NCI-H526 treated with DMSO at 0.1 percent for 48 hours (cell line): ENCODE measurements at regions not wholly inside any gene's neighbourhood (a gene's known extent, or its start where the extent isn't known, plus 50 kb on each side); places are given as distances from the start of the nearest gene placed in this dataset.

ENCODE experiments used
- DNase-seq: peaks from one replicate; lab custom pipeline; 2025; lab: John Stamatoyannopoulos, UW

- no peak for DNase-seq
Measured at GRCh38 chr3:195012571-195012970, 258.4 kb downstream of the XXYLT1 start.

- no peak for DNase-seq
Measured at GRCh38 chr3:195013411-195014361, 257.3 kb downstream of the XXYLT1 start.

GRCh38 chr3:195015021-195015420 lies 255.9 kb downstream of the XXYLT1 start:
- DNase-seq, result no peak

GRCh38 chr3:195017151-195017550 lies 253.8 kb downstream of the XXYLT1 start:
- DNase-seq, result no peak
